Upper lobe of left lung (tissue), 6 donors: ENCODE measurements at regions not wholly inside any gene's neighbourhood (a gene's known extent, or its start where the extent isn't known, plus 50 kb on each side); places are given as distances from the start of the nearest gene placed in this dataset.
A peak's percentile ranks its signal among the peaks of the same experiment; 100 is the strongest.

Experiments used
- ATAC-seq, 2 donors: fragments of 200-7000 bp; cut with Tn5 transposase; one replicate each; pipeline ENCODE4 v1.9.1; 2022; ENCODE audit warnings: mild to moderate bottlenecking in 2 of 2, moderate library complexity in 2 of 2; ENCODE audit not compliant: low FRiP score in 2 of 2
- DNase-seq, 2 donors: peaks; one replicate each; pipeline ENCODE4 v3.0.0-alpha.2; 2019 to 2020
- H3K27ac ChIP-seq, 4 donors: fragments of 200-600 bp; sonication (generic); one replicate each; pipeline ENCODE4 v1.5.1; 2016 to 2019
- H3K27me3 ChIP-seq, 4 donors: fragments of 200-600 bp; sonication (generic); one replicate each; pipeline ENCODE4 v1.5.1; 2017 to 2019
- H3K36me3 ChIP-seq, 4 donors: fragments of 200-600 bp; sonication (generic); one replicate each; pipeline ENCODE4 v1.5.1; 2016 to 2019
- H3K4me1 ChIP-seq, 4 donors: fragments of 200-600 bp; sonication (generic); one replicate each; pipeline ENCODE4 v1.5.1; 2018 to 2019
- H3K4me3 ChIP-seq, 4 donors: fragments of 200-600 bp; sonication (generic); one replicate each; pipeline ENCODE4 v1.5.1; 2017 to 2019; ENCODE audit warnings: mild to moderate bottlenecking in 2 of 4, moderate library complexity in 1 of 4
- H3K9me3 ChIP-seq, 4 donors: fragments of 200-600 bp; sonication (generic); one replicate each; pipeline ENCODE4 v1.5.1; 2018 to 2019
- EP300 ChIP-seq, 4 donors: sonication (generic); formaldehyde crosslinking; IDR thresholded peaks; one replicate each; pipeline ENCODE4 v1.5.1; 2017; ENCODE audit warnings: antibody characterized with exemption in 4 of 4, control low read depth in 2 of 4
- POLR2A ChIP-seq, 4 donors: fragments of 450-650 bp; IDR thresholded peaks; one replicate each; pipeline ENCODE4 v1.5.1; 2016 to 2017; ENCODE audit warnings: antibody characterized with exemption in 4 of 4, mild to moderate bottlenecking in 2 of 4
- POLR2AphosphoS5 ChIP-seq, 2 donors: sonication (generic); formaldehyde crosslinking; IDR thresholded peaks; one replicate each; pipeline ENCODE4 v1.5.1; 2017; ENCODE audit warnings: antibody characterized with exemption in 2 of 2
- WGBS, 2 donors: methylation state at CpG; one replicate each; pipeline ENCODE4 v1.1.5; 2017 to 2018; 5-methylcytosine and 5-hydroxymethylcytosine counted together
- TF ChIP-seq, protein P1 (sequence below), 6 experiments: fragments of 450-650 bp in 4 of 6; fragments of 200-600 bp in 2 of 6; sonication (generic) in 2 of 6; IDR thresholded peaks; one replicate each; pipeline ENCODE4 v1.5.1; 2016 to 2019; ENCODE audit warnings: antibody characterized with exemption in 6 of 6
- donor health status: DM: no; HTN: no; CAD: no; lungs with moderate emphysema.
- donor health status: DM: no; HTN: yes; CAD: no; lungs with severe emphysema.

DNA sequence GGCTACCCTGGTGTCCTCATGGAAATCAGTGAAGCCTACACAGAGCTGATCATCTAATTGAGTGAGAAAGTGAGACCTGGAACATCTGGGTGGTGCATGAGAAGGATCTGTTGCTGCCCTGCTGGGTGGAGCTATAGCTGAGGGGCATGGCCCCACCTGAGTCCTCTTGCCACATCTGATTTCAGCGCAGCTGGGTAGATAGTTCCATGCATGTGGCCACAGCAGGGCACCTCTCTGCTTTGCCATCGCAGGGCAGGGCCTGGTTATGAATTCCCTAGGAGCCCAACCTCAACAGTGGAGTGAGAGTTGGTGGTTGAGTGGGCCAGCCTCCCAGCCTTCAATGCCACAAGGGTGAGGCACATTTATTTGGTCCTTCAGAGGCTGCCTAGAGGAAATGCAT is 407.8 kb downstream of the BCL11B start:
- Histone ChIP-seq H3K4me1 (no peaks in the 10 kb centered on the region), H3K27me3 (no peaks in the 10 kb centered on the region), H3K36me3 (no peaks in the 10 kb centered on the region), H3K9me3 (no peaks in the 10 kb centered on the region), H3K4me3 (no peak overlapping the region), H3K27ac (no peak overlapping the region)
- 83 to 89% methylated on average over 1 to 2 of the region's 2 CpGs for WGBS, 2 donors
- TF ChIP-seq POLR2AphosphoS5 (IDR thresholded peaks at IDR 0.05) (no peak), POLR2A (IDR thresholded peaks at IDR 0.05) (no peak), EP300 (IDR thresholded peaks at IDR 0.05) (no peak)
- TF ChIP-seq, protein P1, sequence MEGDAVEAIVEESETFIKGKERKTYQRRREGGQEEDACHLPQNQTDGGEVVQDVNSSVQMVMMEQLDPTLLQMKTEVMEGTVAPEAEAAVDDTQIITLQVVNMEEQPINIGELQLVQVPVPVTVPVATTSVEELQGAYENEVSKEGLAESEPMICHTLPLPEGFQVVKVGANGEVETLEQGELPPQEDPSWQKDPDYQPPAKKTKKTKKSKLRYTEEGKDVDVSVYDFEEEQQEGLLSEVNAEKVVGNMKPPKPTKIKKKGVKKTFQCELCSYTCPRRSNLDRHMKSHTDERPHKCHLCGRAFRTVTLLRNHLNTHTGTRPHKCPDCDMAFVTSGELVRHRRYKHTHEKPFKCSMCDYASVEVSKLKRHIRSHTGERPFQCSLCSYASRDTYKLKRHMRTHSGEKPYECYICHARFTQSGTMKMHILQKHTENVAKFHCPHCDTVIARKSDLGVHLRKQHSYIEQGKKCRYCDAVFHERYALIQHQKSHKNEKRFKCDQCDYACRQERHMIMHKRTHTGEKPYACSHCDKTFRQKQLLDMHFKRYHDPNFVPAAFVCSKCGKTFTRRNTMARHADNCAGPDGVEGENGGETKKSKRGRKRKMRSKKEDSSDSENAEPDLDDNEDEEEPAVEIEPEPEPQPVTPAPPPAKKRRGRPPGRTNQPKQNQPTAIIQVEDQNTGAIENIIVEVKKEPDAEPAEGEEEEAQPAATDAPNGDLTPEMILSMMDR (IDR thresholded peaks at IDR 0.05) = no peak
- ATAC-seq (no peak), DNase-seq (no peak)

GRCh38 chr14:98867146-98867545 is 404.9 kb downstream of the BCL11B start:
- Histone ChIP-seq H3K9me3 (no peaks in the 10 kb centered on the region), H3K27me3 (no peaks in the 10 kb centered on the region), H3K4me3 (no peak overlapping the region), H3K36me3 (no peaks in the 10 kb centered on the region), H3K27ac (no peak overlapping the region), H3K4me1 (no peaks in the 10 kb centered on the region)
- DNase-seq = no peak
- WGBS, 2 donors = 83 to 94% methylated on average over 5 to 6 of the region's 6 CpGs
- TF ChIP-seq POLR2AphosphoS5 (IDR thresholded peaks at IDR 0.05) (no peak), POLR2A (IDR thresholded peaks at IDR 0.05) (no peak), EP300 (IDR thresholded peaks at IDR 0.05) (no peak)
- TF ChIP-seq, protein P1 (IDR thresholded peaks at IDR 0.05) = no peak
- no peak for ATAC-seq

- no peak overlapping the region for H3K27ac ChIP-seq
- TF ChIP-seq, protein P1 (IDR thresholded peaks at IDR 0.05) = no peak
- TF ChIP-seq POLR2AphosphoS5 (IDR thresholded peaks at IDR 0.05) (no peak), EP300 (IDR thresholded peaks at IDR 0.05) (no peak), POLR2A (IDR thresholded peaks at IDR 0.05) (no peak)
- no peaks in the 10 kb centered on the region for H3K9me3 ChIP-seq
- H3K4me1 ChIP-seq = no peaks in the 10 kb centered on the region
- WGBS, 2 donors = 81 to 90% methylated on average over 9 of the region's 9 CpGs
- DNase-seq = no peak
- H3K36me3 ChIP-seq = no peaks in the 10 kb centered on the region
- no peak for ATAC-seq
- H3K27me3 ChIP-seq = no peaks in the 10 kb centered on the region
- no peak overlapping the region for H3K4me3 ChIP-seq
Measured at GRCh38 chr14:98867726-98868125, 404.3 kb downstream of the BCL11B start.

GRCh38 chr14:98868866-98869265 is 403.1 kb downstream of the BCL11B start:
- peak in 1 of 2 donors; percentile 65 for DNase-seq
- Histone ChIP-seq H3K27ac (no peak overlapping the region), H3K9me3 (no peaks in the 10 kb centered on the region), H3K4me1 (no peaks in the 10 kb centered on the region), H3K36me3 (no peaks in the 10 kb centered on the region), H3K4me3 (no peak overlapping the region), H3K27me3 (no peaks in the 10 kb centered on the region)
- 60 to 74% methylated on average over 7 to 10 of the region's 10 CpGs for WGBS, 2 donors
- ATAC-seq = no peak
- TF ChIP-seq EP300 (IDR thresholded peaks at IDR 0.05) (no peak), POLR2AphosphoS5 (IDR thresholded peaks at IDR 0.05) (no peak), POLR2A (IDR thresholded peaks at IDR 0.05) (no peak)
- TF ChIP-seq, protein P1 (IDR thresholded peaks at IDR 0.05) = no peak

- DNase-seq = no peak
- TF ChIP-seq POLR2AphosphoS5 (IDR thresholded peaks at IDR 0.05) = no peak
- TF ChIP-seq POLR2A (IDR thresholded peaks at IDR 0.05) = no peak
- TF ChIP-seq, protein P1 (IDR thresholded peaks at IDR 0.05) = no peak
- no peak for TF ChIP-seq EP300 (IDR thresholded peaks at IDR 0.05)
- Histone ChIP-seq H3K27ac (no peak overlapping the region), H3K9me3 (no peaks in the 10 kb centered on the region), H3K4me1 (no peaks in the 10 kb centered on the region), H3K4me3 (no peak overlapping the region), H3K27me3 (no peaks in the 10 kb centered on the region), H3K36me3 (no peaks in the 10 kb centered on the region)
- ATAC-seq = peak in 1 of 2 donors; percentile 37
- WGBS, 2 donors = 100% methylated on average over 2 of the region's 2 CpGs
Measured at GRCh38 chr14:98871796-98872195, 400.2 kb downstream of the BCL11B start.
